ENCODE measurements at regions not wholly inside any gene's neighbourhood (a gene's known extent, or its start where the extent isn't known, plus 50 kb on each side); places are given as distances from the start of the nearest gene placed in this dataset.

GRCh38 chrX:28085653-28086052 is 104.4 kb upstream of the DCAF8L1 start:
- H3K4me3 ChIP-seq (ENCODE audit: low read depth, low read length): no peak overlapping the region
- TF ChIP-seq CTCF (IDR thresholded peaks at IDR 0.05; ENCODE audit: borderline replicate concordance, insufficient read depth, low read depth, low read length): no peak

- no peak for TF ChIP-seq CTCF (IDR thresholded peaks at IDR 0.05; ENCODE audit: borderline replicate concordance, insufficient read depth, low read depth, low read length)
- no peak overlapping the region for H3K4me3 ChIP-seq (ENCODE audit: low read depth, low read length)
Measured at GRCh38 chrX:28058901-28059300, 77.7 kb upstream of the DCAF8L1 start.

GRCh38 chrX:28042826-28043564 is 61.7 kb upstream of the DCAF8L1 start:
- H3K4me3 ChIP-seq (ENCODE audit: low read depth, low read length): no peak overlapping the region
- no peak for TF ChIP-seq CTCF (IDR thresholded peaks at IDR 0.05; ENCODE audit: borderline replicate concordance, insufficient read depth, low read depth, low read length)

GRCh38 chrX:28042260-28042659 is 61.0 kb upstream of the DCAF8L1 start:
- no peak overlapping the region for H3K4me3 ChIP-seq (ENCODE audit: low read depth, low read length)
- no peak for TF ChIP-seq CTCF (IDR thresholded peaks at IDR 0.05; ENCODE audit: borderline replicate concordance, insufficient read depth, low read depth, low read length)

- no peak overlapping the region for H3K4me3 ChIP-seq (ENCODE audit: low read depth, low read length)
- TF ChIP-seq CTCF (IDR thresholded peaks at IDR 0.05; ENCODE audit: borderline replicate concordance, insufficient read depth, low read depth, low read length): no peak
Measured at GRCh38 chrX:28039258-28039657, 58.0 kb upstream of the DCAF8L1 start.

Data from GM12875 (cell line).